ENCODE measurements at regions not wholly inside any gene's neighbourhood (a gene's known extent, or its start where the extent isn't known, plus 50 kb on each side); places are given as distances from the start of the nearest gene placed in this dataset.

GRCh38 chr2:53173698-53174455 is 593.7 kb upstream of the CHAC2 start:
- no peaks in the 10 kb centered on the region for H3K27me3 ChIP-seq
- no peaks in the 10 kb centered on the region for H3K4me1 ChIP-seq
- TF ChIP-seq CTCF (IDR thresholded peaks at IDR 0.05) (no peak), POLR2A (IDR thresholded peaks at IDR 0.05) (no peak)
- no peak overlapping the region for H3K4me3 ChIP-seq
- no peaks in the 10 kb centered on the region for H3K9me3 ChIP-seq
- H3K36me3 ChIP-seq, result no peaks in the 10 kb centered on the region
- no peak for DNase-seq
- H3K27ac ChIP-seq, result no peak overlapping the region

- Histone ChIP-seq H3K4me3 (no peak overlapping the region), H3K4me1 (no peaks in the 10 kb centered on the region), H3K27me3 (no peaks in the 10 kb centered on the region), H3K27ac (no peak overlapping the region), H3K36me3 (no peaks in the 10 kb centered on the region), H3K9me3 (no peaks in the 10 kb centered on the region)
- DNase-seq, result no peak
- no peak for TF ChIP-seq POLR2A (IDR thresholded peaks at IDR 0.05)
- TF ChIP-seq CTCF (IDR thresholded peaks at IDR 0.05), result no peak
Observed at GRCh38 chr2:53173091-53173490, 594.5 kb upstream of the CHAC2 start.

GRCh38 chr2:53170466-53170865 is 597.1 kb upstream of the CHAC2 start:
- no peak overlapping the region for H3K27ac ChIP-seq
- no peaks in the 10 kb centered on the region for H3K36me3 ChIP-seq
- no peaks in the 10 kb centered on the region for H3K9me3 ChIP-seq
- DNase-seq, result no peak
- TF ChIP-seq CTCF (IDR thresholded peaks at IDR 0.05) (no peak), POLR2A (IDR thresholded peaks at IDR 0.05) (no peak)
- H3K4me3 ChIP-seq, result no peak overlapping the region
- H3K4me1 ChIP-seq, result no peaks in the 10 kb centered on the region
- H3K27me3 ChIP-seq, result no peaks in the 10 kb centered on the region

GRCh38 chr2:53167227-53167626 is 600.4 kb upstream of the CHAC2 start:
- H3K4me3 ChIP-seq, result no peak overlapping the region
- no peaks in the 10 kb centered on the region for H3K9me3 ChIP-seq
- no peak overlapping the region for H3K27ac ChIP-seq
- TF ChIP-seq POLR2A (IDR thresholded peaks at IDR 0.05), result no peak
- no peak for TF ChIP-seq CTCF (IDR thresholded peaks at IDR 0.05)
- no peak for DNase-seq
- no peaks in the 10 kb centered on the region for H3K36me3 ChIP-seq
- no peaks in the 10 kb centered on the region for H3K4me1 ChIP-seq
- H3K27me3 ChIP-seq, result no peaks in the 10 kb centered on the region

GRCh38 chr2:53150146-53150545 is 617.5 kb upstream of the CHAC2 start:
- TF ChIP-seq CTCF (IDR thresholded peaks at IDR 0.05) (no peak), POLR2A (IDR thresholded peaks at IDR 0.05) (no peak)
- no peaks in the 10 kb centered on the region for H3K27me3 ChIP-seq
- H3K4me1 ChIP-seq, result no peaks in the 10 kb centered on the region
- no peak for DNase-seq
- H3K9me3 ChIP-seq, result no peaks in the 10 kb centered on the region
- H3K36me3 ChIP-seq, result no peaks in the 10 kb centered on the region
- no peak overlapping the region for H3K4me3 ChIP-seq
- no peak overlapping the region for H3K27ac ChIP-seq

- Histone ChIP-seq H3K4me3 (no peak overlapping the region), H3K9me3 (no peaks in the 10 kb centered on the region), H3K36me3 (no peaks in the 10 kb centered on the region), H3K27ac (no peak overlapping the region), H3K4me1 (no peaks in the 10 kb centered on the region), H3K27me3 (no peaks in the 10 kb centered on the region)
- no peak for DNase-seq
- TF ChIP-seq POLR2A (IDR thresholded peaks at IDR 0.05), result no peak
- TF ChIP-seq CTCF (IDR thresholded peaks at IDR 0.05), result no peak
Observed at GRCh38 chr2:53148221-53148620, 619.4 kb upstream of the CHAC2 start.

Data from Peyer's patch (tissue), 4 donors.